MM.1S (cell line): ENCODE measurements at regions not wholly inside any gene's neighbourhood (a gene's known extent, or its start where the extent isn't known, plus 50 kb on each side); places are given as distances from the start of the nearest gene placed in this dataset.

ENCODE experiments used
- EZH2 ChIP-seq: fragments of 300-600 bp; sonication (generic); optimal IDR thresholded peaks from 2 replicates; pipeline ENCODE3; 2017; ENCODE audit warnings: low read depth, mild to moderate bottlenecking, antibody characterized with exemption, low read length, mixed read lengths
- EZH2phosphoT487 ChIP-seq: fragments of 300-600 bp; sonication (generic); IDR thresholded peaks from 2 replicates; pipeline ENCODE4 v1.6.1; 2018; ENCODE audit warnings: antibody characterized with exemption, low read length
- TF ChIP-seq, protein P1 (sequence below): fragments of 300-600 bp; sonication (generic); IDR thresholded peaks from 2 replicates; pipeline ENCODE4 v1.5.1; 2016; ENCODE audit warnings: antibody characterized with exemption, low read length, mixed read lengths

DNA sequence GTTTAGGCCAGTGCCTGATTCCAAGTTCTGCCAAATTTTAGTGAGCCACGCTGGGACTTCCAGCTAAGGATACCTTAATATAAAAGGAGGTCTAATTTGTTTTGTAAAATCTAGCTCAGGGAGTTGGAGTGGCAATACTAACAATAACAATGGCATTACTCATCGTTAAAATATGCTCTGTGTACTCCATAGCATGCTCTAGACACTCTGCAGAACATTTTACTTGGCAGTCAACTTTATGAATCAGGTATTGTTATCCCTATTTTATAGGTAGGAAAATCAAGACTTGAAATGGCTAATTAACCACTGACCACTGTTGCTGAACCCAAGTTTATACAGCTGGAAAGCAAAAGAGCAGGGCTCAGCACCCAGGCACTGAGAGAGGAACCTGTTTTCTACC, 485.0 kb upstream of the KIRREL3 start:
- TF ChIP-seq, protein P1, sequence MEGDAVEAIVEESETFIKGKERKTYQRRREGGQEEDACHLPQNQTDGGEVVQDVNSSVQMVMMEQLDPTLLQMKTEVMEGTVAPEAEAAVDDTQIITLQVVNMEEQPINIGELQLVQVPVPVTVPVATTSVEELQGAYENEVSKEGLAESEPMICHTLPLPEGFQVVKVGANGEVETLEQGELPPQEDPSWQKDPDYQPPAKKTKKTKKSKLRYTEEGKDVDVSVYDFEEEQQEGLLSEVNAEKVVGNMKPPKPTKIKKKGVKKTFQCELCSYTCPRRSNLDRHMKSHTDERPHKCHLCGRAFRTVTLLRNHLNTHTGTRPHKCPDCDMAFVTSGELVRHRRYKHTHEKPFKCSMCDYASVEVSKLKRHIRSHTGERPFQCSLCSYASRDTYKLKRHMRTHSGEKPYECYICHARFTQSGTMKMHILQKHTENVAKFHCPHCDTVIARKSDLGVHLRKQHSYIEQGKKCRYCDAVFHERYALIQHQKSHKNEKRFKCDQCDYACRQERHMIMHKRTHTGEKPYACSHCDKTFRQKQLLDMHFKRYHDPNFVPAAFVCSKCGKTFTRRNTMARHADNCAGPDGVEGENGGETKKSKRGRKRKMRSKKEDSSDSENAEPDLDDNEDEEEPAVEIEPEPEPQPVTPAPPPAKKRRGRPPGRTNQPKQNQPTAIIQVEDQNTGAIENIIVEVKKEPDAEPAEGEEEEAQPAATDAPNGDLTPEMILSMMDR, result no peak
- TF ChIP-seq EZH2, result no peak
- no peak for TF ChIP-seq EZH2phosphoT487
